ENCODE measurements at regions not wholly inside any gene's neighbourhood (a gene's known extent, or its start where the extent isn't known, plus 50 kb on each side); places are given as distances from the start of the nearest gene placed in this dataset.

GRCh38 chr4:20574986-20575385 lies 125.3 kb upstream of the PACRGL start:
- Histone ChIP-seq H3K4me3 (ENCODE audit: insufficient read depth, low read depth, low read length) (no peak overlapping the region), H4K91ac (ENCODE audit: insufficient read depth, low read depth, low read length) (no peak overlapping the region), H3K56ac (ENCODE audit: extremely low read depth, insufficient read depth, low read length) (no peak overlapping the region), H3K79me1 (ENCODE audit: low read depth in 1 of 2, low read length in 2 of 2) (no peaks in the 10 kb centered on the region), H2AFZ (replicated peaks; ENCODE audit: low read length, poor library complexity) (no peak overlapping the region), H3K36me3 (ENCODE audit: control insufficient read depth, insufficient read depth, low read length) (no peaks in the 10 kb centered on the region), H2BK15ac (ENCODE audit: low read depth, low read length) (no peak overlapping the region), H3K14ac (replicated peaks; ENCODE audit: low read depth, low read length) (no peak overlapping the region), H3K9ac (ENCODE audit: low read depth, low read length) (no peak overlapping the region), H3K9me1 (ENCODE audit: insufficient read depth, low read length) (no peaks in the 10 kb centered on the region), H4K8ac (ENCODE audit: low read depth in 2 of 2, low read length in 2 of 2) (no peak overlapping the region), H2BK20ac (ENCODE audit: low read depth, low read length) (no peak overlapping the region), H2AK9ac (replicated peaks; ENCODE audit: low read depth, low read length, poor library complexity) (no peak overlapping the region), H3K27me3 (ENCODE audit: control insufficient read depth, insufficient read depth, low read length) (no peaks in the 10 kb centered on the region), H3K23ac (ENCODE audit: low read depth, low read length) (no peak overlapping the region), H2AK5ac (ENCODE audit: low read depth, low read length) (no peak overlapping the region), H4K20me1 (ENCODE audit: insufficient read depth, low read length) (no peaks in the 10 kb centered on the region), H3K9me3 (ENCODE audit: control insufficient read depth, insufficient read depth, low read length) (no peaks in the 10 kb centered on the region), H3K18ac (ENCODE audit: low read depth, low read length) (no peak overlapping the region), H3K4me1 (ENCODE audit: control insufficient read depth, insufficient read depth, low read length) (no peaks in the 10 kb centered on the region), H3K4me2 (ENCODE audit: low read depth, low read length) (no peak overlapping the region), H3K4ac (ENCODE audit: low read depth, low read length) (no peak overlapping the region), H2BK120ac (ENCODE audit: low read depth, low read length) (no peak overlapping the region), H4K5ac (ENCODE audit: low read depth, low read length) (no peak overlapping the region), H3K27ac (ENCODE audit: insufficient read depth, low read length) (no peak overlapping the region), H2BK5ac (ENCODE audit: low read depth, low read length, poor library complexity, severe bottlenecking) (no peak overlapping the region)
- POLR2A ChIA-PET (ENCODE audit: unreplicated experiment): no interaction called here
- no TSS peak for BruUV-seq (replicated peaks)
- in situ Hi-C loops (cut with MboI; ENCODE audit: low sequenced_read_pairs): no loop called here
- dilution Hi-C loops (cut with HindIII; ENCODE audit: low sequenced_read_pairs, unreplicated experiment): no loop called here
- ATAC-seq (ENCODE audit: low read depth): no peak; the same call in 1 of the 2 replicates
- CTCF ChIA-PET: no interaction called here
- no CpG with 5 or more reads among the region's 1 CpG for WGBS, 2 experiments (ENCODE audit: extremely low coverage in 2 of 2, insufficient read length in 1 of 2)
- intact Hi-C loops (cut with micrococcal nuclease): loop anchor here (2.0 kb wide), 1 partner anchor 30 kb away; no protein-coding TSS in a partner anchor
- DNase-seq: no peak
- TF ChIP-seq CEBPB (IDR thresholded peaks at IDR 0.05; ENCODE audit: low read depth, low read length) (no peak), MAZ (IDR thresholded peaks at IDR 0.05; ENCODE audit: borderline replicate concordance, low read depth, low read length) (no peak), ELK1 (IDR thresholded peaks at IDR 0.05; ENCODE audit: borderline replicate concordance, low read depth, low read length) (no peak), MXI1 (IDR thresholded peaks at IDR 0.05; ENCODE audit: borderline replicate concordance, low read depth, low read length) (no peak), RAD21 (IDR thresholded peaks at IDR 0.05; ENCODE audit: low read length) (no peak), USF2 (IDR thresholded peaks at IDR 0.05; ENCODE audit: low read depth, low read length) (no peak), NFE2L2 (IDR thresholded peaks at IDR 0.05; ENCODE audit: low read depth, low read length) (no peak), CTCF (conservative IDR thresholded peaks at IDR 0.05; ENCODE audit: low read depth, low read length) (no peak), SMC3 (IDR thresholded peaks at IDR 0.05; ENCODE audit: low read depth, low read length) (no peak), RFX5 (IDR thresholded peaks at IDR 0.05; ENCODE audit: low read depth, low read length) (no peak), MAFK (IDR thresholded peaks at IDR 0.05; ENCODE audit: low read depth, low read length) (no peak), RCOR1 (IDR thresholded peaks at IDR 0.05; ENCODE audit: insufficient replicate concordance, low read length) (no peak), CHD1 (IDR thresholded peaks at IDR 0.05; ENCODE audit: low read depth, low read length) (no peak), BHLHE40 (IDR thresholded peaks at IDR 0.05; ENCODE audit: low read depth, low read length) (no peak), POLR2A (IDR thresholded peaks at IDR 0.05; ENCODE audit: low read depth, low read length) (no peak), FOS (IDR thresholded peaks at IDR 0.05; ENCODE audit: low read depth, low read length) (no peak)
